GM18867 (cell line): ENCODE measurements at regions not wholly inside any gene's neighbourhood (a gene's known extent, or its start where the extent isn't known, plus 50 kb on each side); places are given as distances from the start of the nearest gene placed in this dataset.
"Not testable (repeated sequence)": the region's sequence is repeated elsewhere in the genome, so short reads cannot be mapped to it uniquely, and the experiment has no call there.

ENCODE experiments used
- ATAC-seq: cut with Tn5 transposase; IDR thresholded peaks from one replicate; pipeline ENCODE4 v1.9.1; 2021; ENCODE audit warnings: mild to moderate bottlenecking, moderate library complexity; ENCODE audit not compliant: unreplicated experiment

GRCh38 chr6:159416891-159417560, 247.8 kb downstream of the FNDC1 start:
- no peak for ATAC-seq

GRCh38 chr6:159415540-159415939, 246.3 kb downstream of the FNDC1 start:
- ATAC-seq: no peak

DNA sequence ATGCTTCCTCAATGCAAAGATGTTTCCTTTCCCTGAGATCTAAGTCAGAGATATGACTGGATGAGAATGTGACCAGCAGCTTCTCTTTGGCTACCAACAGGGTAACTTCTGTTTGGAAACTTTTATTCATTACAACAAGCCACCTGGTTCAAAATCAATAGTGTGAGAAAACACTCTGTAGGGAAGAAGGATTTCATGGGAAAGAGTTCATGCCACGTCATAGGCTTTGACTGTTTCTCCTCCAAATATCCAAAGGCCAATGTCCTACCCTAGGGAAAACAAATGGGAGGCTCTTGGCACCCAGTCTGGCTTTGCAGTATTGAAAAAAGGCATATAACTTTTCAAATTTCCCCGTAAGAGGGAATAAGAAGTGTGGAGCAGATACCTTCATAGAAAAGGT, 245.5 kb downstream of the FNDC1 start:
- no peak for ATAC-seq

GRCh38 chr6:159407211-159407780, 238.1 kb downstream of the FNDC1 start:
- not testable (repeated sequence) for ATAC-seq

DNA sequence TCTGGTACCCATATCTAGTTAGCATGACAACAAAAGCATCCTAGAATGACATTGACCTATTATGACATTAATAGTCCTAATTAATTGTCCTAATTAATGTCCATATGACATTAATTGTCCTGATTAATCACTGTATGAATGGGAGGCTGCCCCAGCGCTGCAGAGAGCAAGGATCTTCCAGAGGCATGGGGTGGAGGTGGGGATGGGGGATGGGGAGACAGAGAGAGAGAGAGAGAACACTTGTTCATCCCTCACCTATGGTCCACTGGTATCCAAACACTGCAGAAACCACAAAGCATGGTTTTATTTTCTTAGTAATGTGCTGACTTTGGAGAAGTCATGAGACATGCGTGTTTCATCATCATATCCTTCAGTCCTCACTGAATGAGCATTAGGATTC, 235.1 kb downstream of the FNDC1 start:
- ATAC-seq: no peak

DNA sequence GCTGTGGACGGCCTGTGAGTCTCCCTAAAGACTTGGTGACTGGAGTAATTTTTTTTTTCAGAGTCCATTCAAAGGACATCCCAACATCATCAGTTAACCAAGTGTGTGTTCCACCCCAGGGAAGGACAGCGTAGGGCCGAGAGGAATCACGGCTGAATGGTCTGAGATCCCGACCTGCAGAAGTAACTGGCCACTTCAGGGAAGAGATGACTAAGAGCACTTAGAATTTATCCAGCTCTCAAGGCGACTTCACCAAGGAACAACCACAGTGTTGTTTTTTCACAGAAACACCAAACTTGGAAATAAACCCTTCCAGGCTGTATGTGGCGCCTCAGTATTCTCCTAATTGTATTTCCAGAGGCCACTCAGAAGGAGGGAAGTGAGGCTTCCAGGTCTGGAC, 231.6 kb downstream of the FNDC1 start:
- ATAC-seq: no peak

GRCh38 chr6:159399751-159400221, 230.6 kb downstream of the FNDC1 start:
- ATAC-seq: no peak

GRCh38 chr6:159398633-159399032, 229.4 kb downstream of the FNDC1 start:
- no peak for ATAC-seq

- ATAC-seq: no peak
These were observed 228.6 kb downstream of the FNDC1 start for GRCh38 chr6:159397753-159398152.

DNA sequence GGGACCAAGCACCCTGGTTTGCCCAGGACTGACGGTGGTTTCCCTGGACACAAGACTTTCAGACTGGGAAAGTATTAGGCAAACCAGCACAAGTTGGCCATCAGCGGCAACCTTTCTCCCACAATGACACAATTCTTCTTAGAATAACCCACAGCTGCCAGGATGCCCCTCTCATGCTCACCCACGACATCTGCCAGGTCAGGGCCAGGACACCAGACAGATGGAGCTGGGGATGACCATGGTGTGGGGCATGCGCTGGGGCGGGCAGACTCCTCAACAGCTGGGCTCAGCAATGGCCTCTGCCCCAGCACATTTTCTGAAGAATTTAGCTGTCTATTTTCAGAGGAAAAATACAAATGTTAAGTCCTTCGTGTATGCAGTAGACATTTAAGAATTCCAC, 226.4 kb downstream of the FNDC1 start:
- no peak for ATAC-seq

DNA sequence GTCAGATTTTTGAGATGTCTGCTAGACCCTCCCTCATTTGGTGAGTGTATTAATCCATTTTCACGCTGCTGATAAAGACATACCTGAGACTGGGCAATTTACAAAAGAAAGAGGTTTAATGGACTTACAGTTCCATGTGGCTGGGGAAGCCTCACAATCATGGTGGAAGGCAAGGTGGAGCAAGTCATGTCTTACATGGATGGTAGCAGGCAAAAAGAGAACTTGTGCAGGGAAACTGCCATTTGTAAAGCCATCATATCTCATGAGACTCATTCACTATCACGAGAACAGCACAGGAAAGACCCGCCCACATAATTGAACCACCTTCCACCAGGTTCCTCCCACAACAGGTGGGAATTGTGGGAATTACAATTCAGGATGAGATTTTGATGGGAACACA, 223.5 kb downstream of the FNDC1 start:
- not testable (repeated sequence) for ATAC-seq

DNA sequence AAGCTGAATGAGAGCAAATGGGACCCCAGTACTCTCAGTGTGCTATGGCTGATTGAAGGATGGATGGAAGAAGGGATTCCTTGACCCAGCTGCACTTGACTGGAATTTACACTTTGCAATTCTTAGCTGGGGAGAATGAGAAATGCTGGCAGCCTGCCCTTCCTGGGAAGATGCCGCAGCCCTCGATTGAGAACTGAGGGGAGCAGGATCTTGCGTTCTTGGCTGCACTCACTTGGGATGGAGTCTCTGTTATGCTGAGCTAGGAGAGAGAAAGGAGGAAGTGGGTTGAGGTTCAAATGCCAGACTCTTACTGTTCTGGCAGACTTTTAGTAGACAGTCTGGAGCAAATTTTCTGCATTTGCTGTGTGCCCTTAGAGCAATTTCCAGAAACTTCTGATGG, 221.2 kb downstream of the FNDC1 start:
- ATAC-seq: no peak

DNA sequence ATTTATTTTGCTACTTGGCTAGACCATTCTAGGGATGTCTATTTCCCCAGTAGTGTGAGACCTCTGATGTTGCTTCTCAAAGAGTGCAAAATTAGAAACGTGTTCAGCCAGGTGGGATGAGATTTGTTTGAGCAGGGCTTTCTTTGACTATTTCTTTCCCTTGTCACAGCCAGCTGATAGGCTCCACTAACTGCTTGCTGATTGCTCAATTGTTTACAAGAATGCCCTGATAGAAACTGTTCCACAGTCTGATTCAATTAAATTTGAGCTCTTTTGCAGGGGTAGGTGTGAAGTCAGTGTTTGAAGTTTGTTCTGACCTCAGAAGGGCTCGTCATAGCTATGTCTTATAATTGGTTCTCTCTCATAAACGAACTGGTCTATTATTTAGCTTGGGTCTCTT, 220.5 kb downstream of the FNDC1 start:
- no peak for ATAC-seq

DNA sequence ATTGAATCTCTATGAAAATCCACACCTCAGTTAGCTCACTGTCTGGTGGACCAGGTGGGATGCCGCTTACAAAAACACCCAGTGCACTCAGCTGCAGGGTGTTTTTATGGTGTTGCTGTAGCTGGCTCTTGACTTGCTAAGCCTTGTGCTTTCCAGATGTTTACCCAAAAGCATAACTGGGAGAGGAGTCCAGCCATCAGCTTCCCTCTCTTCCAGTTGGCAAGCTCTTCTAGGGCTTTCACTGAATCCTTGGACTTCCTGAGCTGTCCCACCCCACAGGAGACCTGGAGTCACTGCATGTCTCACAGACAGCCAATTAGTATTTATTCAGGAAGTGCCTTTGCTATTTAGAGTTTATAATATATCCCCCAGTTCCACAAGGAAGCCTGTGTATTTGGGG, 210.9 kb downstream of the FNDC1 start:
- ATAC-seq: no peak

DNA sequence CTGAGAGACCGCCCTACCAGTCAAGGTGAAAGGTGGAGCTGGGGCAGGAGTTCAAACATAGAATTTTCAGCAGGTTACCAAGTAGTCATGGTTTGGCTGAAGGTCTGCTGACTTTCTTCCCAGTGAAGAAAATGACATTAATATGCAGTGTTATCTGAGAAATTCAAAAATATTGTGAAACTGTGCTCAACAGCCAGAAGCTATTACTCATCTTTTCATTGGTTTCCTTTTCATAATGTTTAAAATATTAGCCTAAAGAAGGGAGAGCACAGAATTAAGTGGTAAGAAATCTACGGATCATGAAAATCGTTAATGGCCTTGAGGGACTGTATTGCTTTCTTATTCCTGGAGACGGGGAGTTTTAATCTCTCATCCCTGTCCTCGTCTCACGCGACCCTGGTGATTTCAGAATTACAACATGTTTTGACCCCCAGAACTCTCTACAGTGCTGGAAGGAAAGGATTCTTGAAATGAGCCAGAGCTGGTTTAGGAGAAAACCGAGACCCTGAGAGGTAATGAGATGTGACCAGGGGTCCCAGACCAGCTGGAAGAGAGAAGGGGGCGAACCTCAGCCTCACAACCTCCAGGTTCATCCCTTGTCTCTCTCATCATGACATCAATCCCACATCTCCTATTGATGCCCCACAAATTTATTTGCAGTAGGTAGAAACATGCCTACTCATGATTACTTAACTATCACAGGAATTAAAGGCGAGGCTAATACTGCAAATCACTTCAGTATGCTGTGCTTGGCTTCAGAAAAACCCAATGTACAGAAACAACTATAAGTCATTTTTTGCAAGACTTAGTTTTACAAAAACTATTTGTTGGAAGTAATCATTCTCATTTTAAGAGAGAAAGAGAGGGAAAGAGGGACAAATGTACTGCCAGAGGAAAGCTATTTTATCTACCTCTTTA, 209.5 kb downstream of the FNDC1 start:
- no peak for ATAC-seq

DNA sequence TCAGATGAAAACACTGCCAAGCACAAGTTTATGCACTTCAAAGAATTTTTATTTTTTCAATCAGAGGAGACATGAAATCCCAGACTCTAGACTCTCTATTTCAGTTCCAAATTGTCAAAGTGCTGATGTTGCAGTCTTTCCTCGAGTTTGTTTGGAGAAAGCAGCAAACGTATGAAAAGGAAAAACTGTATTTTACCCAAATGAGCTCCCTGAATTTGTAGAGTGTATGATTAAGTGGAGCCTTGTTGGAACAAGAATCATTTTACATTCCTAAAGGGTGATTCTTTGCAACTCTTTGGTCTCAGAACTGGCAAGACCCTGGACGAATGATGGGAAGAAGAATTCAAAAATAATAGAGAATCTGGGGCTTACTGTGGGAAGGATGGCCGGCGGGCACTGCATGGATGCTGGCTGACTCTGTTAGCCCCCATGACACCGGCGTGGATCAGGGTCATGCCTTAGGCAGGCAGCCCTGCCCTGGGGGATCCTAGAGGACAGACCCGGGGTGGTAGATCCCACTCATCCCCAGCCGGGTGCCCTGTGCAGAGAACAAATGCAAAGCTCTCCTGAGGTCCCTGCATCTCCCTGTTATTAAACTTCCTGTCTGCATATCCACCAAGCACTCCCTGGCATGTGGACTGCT, 207.4 kb downstream of the FNDC1 start:
- no peak for ATAC-seq

- ATAC-seq: no peak
These were observed 205.8 kb downstream of the FNDC1 start for GRCh38 chr6:159375014-159375413.

GRCh38 chr6:159373670-159374069, 204.5 kb downstream of the FNDC1 start:
- ATAC-seq: no peak

GRCh38 chr6:159372333-159372732, 203.1 kb downstream of the FNDC1 start:
- no peak for ATAC-seq

GRCh38 chr6:159360306-159360705, 191.1 kb downstream of the FNDC1 start:
- no peak for ATAC-seq

GRCh38 chr6:159359581-159360297, 190.5 kb downstream of the FNDC1 start:
- ATAC-seq: no peak
